ENCODE measurements at regions not wholly inside any gene's neighbourhood (a gene's known extent, or its start where the extent isn't known, plus 50 kb on each side); places are given as distances from the start of the nearest gene placed in this dataset.
"Not testable (repeated sequence)": the region's sequence is repeated elsewhere in the genome, so short reads cannot be mapped to it uniquely, and the experiment has no call there.

GRCh38 chr5:50501491-50502228, 60.6 kb upstream of the EMB start:
- no peak for DNase-seq (ENCODE audit: low read depth, low spot score)

DNA sequence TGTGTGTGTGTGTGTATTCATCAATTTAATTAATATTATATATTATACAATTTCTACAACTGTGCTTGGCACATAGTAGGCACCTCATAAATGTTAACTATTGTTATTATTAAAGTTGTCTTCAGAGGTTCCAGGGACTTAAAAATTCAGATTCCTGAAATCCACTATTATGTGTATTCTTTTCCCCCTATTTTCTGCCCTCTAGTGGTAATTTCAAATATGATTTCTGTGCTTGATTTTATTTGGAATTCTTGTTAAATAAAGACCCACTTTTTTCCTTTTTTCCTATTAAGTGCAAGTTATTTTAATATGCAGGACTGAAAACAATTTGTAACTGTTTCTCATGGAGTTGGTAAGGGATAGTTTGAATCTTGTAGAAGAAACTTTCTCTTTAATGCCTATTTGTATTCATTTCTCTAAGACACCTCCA, 72.0 kb upstream of the EMB start:
- not testable (repeated sequence) for DNase-seq (ENCODE audit: low read depth, low spot score); H3K27ac ChIP-seq

More at GRCh38 chr5:50501491-50502228, 60.6 kb upstream of the EMB start:
- no peak overlapping the region for H3K27ac ChIP-seq

- DNase-seq (ENCODE audit: low read depth, low spot score); H3K27ac ChIP-seq: not testable (repeated sequence)
Observed at GRCh38 chr5:50521060-50521459, 80.0 kb upstream of the EMB start.

GRCh38 chr5:50527514-50528060, 86.5 kb upstream of the EMB start:
- not testable (repeated sequence) for DNase-seq (ENCODE audit: low read depth, low spot score); H3K27ac ChIP-seq

DNA sequence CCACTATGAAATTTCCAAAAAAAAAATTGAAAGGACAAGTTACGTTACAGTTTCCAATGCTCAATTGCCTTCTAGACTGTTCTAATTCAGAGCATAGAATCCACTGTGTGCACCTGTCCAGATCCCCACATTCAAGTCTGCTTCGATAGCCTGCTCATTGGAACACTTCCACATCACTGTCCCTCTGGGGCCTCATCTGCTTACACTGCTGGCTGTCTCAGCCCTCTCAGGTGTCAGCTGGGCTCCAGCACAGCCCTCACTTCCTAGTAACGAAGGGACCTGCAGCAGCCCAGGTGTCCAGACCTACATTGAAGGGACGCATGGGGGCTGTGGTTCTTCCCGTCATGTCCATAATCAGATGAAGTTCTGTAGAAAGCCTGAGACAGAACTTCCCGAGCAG, 94.3 kb upstream of the EMB start:
- H3K27ac ChIP-seq: no peak overlapping the region
- no peak for DNase-seq (ENCODE audit: low read depth, low spot score)

DNA sequence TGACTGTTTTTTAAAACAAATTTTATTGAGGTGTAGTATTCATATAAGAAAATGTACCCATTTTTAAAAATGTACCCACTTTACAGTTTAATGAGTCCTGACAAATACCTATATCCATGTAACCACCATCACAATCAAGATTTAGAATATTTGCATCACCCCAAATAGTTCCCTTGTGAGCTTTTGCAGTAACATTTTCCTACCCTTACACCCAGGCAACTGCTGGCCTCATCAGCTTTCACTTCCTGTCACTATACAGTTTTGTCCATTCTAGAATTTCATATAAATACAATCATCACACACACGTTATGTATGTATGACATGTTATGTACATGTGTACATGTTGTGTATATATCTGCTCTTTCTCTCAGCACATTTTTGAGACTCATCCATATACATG, 96.4 kb upstream of the EMB start:
- not testable (repeated sequence) for DNase-seq (ENCODE audit: low read depth, low spot score); H3K27ac ChIP-seq

DNA sequence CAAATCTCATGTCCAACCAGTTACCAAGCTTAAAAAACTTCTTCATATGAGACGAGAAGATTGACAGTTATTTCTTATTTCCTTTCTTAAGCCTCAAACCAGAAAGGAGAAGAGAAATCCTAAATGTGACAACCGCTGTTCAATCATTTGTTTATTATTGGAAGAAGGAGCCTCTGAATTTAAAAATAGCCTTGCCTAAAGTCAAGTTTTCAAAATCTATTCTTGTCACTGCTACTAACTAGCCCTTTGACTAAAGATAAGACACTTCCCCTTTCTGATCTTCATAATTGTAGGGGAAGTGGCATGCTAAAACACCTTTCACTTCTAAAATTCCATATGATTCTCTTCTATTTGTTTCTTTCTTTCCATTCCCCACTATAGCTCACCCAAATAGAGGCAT, 106.2 kb upstream of the EMB start:
- H3K27ac ChIP-seq: no peak overlapping the region
- DNase-seq (ENCODE audit: low read depth, low spot score): no peak

GRCh38 chr5:50550267-50550666, 109.2 kb upstream of the EMB start:
- H3K27ac ChIP-seq: no peak overlapping the region
- DNase-seq (ENCODE audit: low read depth, low spot score): no peak

DNA sequence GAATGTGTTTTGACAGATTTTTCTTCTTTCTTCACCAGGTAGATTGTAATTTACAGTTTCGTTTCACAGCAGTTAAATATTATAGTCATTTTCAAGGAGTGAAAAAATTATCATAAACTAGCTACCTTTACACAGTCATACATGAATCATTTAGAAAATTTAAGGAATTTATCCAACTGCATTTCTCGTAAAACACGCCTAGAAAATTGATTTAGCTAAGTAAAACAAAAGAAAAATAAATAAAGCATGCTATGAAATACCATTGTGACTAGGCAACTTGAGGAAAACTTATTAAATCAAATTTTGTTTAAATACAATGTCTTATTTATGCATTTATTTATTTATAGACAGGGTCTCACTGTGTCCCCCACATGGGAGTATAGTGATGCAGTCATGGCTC, 109.9 kb upstream of the EMB start:
- no peak overlapping the region for H3K27ac ChIP-seq
- no peak for DNase-seq (ENCODE audit: low read depth, low spot score)

DNA sequence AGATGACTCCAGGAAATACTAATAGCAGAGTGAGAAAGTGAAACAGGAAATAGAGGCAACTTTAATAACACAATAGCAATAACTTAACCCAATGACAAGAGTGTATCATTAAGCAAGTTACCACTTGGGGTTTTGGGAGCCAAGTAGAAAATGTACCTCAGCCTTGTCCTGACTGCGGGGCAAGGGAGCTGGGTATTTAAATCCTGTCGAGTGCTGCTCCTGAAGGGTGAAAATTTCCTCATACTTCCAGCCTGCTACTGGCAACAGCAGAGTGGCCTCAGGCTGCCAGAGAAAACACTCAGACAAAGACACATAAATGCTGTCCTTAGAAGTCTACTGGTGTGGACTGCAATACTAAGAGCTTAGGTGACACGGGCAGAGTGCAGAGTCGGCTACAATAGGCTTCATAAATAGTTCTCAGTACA, 112.5 kb upstream of the EMB start:
- no peak overlapping the region for H3K27ac ChIP-seq
- DNase-seq (ENCODE audit: low read depth, low spot score): no peak

DNA sequence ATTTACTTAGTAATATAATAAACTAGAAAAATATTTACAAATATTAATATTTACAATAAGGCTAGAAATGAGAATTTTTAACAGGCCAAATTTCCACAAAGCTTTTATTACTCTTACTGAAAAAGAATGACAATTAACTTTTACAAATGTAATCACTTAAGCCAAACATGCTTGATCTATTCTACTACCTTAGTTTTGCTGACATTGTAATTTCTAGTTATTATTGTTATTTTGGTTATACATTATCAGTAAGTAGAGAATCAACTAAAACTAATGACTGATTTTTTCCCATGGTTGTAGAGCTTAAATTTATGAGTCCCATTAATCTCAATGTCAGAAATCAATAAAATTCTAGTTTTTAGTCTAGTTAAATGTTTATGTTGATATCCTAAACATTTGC, 107.8 kb upstream of the PARP8 start:
- H3K27ac ChIP-seq; DNase-seq (ENCODE audit: low read depth, low spot score): not testable (repeated sequence)

DNA sequence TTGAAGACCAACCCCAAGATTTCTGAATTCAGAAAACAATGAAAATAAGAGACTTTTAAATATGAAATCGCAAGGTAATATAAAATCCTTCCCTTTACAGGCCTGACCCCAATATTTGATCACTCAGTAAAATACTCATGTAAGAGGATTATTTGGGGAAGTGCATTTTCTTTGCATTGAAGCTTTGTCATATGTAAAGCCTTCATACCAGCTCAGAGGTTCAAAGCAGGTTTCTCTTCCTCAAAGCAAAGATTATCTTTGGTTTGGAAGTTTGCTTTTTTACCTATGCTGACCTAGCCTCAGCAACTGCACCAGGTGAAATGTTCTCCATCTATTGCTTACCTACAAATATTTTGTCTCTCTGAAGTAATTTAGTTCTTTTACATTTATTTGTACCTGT, 106.5 kb upstream of the PARP8 start:
- no peak for DNase-seq (ENCODE audit: low read depth, low spot score)
- H3K27ac ChIP-seq: no peak overlapping the region

- no peak for DNase-seq (ENCODE audit: low read depth, low spot score)
- no peak overlapping the region for H3K27ac ChIP-seq
Observed at GRCh38 chr5:50562694-50563093, 103.7 kb upstream of the PARP8 start.

DNA sequence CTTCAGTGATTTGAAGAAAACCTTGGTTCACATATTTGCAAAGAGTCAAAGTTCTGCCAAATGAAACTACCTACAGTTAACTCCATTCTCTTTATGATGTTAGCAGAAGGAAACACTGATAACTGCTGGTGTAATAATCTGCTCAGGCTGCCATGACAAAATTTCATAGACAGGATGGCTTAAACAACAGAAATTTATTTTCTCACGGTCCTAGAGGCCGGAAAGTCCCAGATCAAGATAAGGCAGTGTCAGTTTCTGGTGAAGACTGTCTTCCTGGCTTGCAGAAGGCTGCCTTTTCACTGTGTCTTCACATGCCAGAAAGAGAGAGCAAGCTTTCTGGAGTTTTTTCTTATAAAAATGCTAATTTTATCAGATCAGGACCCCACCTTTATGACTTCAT, 102.4 kb upstream of the PARP8 start:
- no peak overlapping the region for H3K27ac ChIP-seq
- DNase-seq (ENCODE audit: low read depth, low spot score): no peak

DNA sequence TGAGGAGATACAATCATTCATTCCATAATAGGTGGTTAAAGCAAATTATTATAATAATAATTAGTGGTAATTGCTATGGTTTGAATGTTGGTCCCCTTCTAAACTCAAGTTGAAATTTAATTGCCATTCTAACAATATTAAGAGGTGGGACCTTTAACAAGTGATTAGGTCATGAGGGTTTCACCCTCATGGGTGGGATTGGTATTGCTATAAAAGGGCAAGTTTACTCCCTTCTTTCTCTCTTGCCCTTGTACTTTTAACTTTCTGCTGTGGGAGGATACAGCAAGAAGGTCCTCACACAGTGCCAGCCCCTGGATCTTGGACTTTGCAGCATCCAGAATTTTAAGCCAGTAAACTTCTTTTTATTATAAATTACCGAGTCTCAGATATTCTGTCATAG, 101.9 kb upstream of the PARP8 start:
- DNase-seq (ENCODE audit: low read depth, low spot score): no peak
- no peak overlapping the region for H3K27ac ChIP-seq

DNA sequence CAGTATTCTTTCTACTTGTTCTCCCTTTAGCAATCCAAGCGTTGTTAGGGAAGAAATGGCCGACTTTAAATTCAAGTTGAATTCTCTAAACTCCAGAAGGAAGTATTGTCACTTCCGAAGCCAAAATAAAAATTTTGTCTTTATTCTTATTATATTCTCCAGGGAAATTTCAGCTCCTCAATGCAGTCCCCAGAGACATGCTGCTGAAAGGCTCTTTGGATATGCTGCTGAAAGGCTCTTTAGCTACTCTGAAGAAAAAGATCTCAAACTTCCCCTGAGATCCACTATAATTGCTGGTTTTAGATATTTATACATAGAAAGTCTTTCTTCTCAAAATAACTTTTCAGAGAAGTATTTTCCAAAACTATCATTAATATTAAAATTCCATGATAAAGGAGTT, 92.3 kb upstream of the PARP8 start:
- DNase-seq (ENCODE audit: low read depth, low spot score): no peak
- H3K27ac ChIP-seq: no peak overlapping the region

DNA sequence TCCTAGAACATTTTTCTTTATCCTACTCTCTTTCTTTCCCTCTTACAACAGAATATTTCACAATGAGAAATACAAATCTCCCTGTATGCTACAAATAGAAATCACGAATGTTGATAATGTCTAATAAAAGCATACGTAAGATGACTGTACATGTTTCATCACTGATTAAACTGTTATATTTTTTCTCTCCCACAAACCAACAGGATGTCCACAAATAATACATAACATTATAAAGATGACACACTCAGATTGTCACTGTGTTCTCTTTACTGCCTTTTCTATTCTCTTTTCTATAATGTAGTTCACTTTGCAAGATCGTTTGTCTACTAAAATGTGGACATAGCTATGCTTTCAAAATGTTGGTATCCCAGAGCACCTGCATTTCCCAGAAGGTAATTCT, 90.7 kb upstream of the PARP8 start:
- no peak overlapping the region for H3K27ac ChIP-seq
- no peak for DNase-seq (ENCODE audit: low read depth, low spot score)

DNA sequence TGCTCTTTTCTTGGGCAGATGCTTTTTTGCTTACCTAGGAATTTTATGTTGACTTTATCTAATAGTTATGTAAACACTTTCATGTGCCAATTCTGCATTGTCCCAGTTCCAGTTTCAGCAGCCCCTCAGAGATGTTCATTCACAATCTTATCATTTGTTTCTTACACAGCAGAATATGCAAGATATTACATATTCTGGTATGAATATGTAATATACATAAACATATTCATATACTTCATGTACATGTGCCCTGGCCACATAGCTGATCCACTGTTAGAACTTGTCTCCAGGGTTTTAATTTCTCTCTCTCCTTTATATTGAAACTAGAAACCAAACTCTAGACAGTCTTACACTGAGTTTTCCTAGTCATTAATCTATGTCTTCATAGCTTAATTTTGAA, 90.2 kb upstream of the PARP8 start:
- no peak for DNase-seq (ENCODE audit: low read depth, low spot score)
- H3K27ac ChIP-seq: no peak overlapping the region

DNA sequence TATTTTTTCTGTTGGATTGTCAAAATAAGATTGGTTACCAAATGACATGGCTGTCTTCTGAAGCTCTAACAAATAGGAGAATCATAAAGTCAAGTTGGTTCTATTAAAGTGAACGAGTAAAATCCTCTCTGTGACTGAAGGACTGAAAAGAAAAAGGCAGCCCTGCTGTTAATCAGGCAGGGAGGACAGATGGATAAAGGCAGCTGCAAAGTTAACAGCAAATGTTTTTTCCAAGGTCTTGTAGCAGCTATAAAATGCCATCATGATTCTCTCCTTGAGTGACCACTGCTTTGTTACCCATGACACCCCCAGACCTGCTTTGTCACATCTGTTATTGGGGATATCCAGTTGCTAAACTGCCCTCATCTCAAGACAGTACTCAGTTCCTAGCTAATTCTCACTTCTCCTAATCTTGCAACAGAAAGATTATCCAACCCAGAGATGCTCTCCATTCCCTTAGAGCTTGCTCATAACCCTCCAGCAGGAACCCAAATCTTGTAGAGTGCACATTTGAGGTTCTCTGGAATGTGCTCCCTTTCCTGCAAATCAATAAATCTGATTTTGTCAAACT, 89.7 kb upstream of the PARP8 start:
- no peak for DNase-seq (ENCODE audit: low read depth, low spot score)
- no peak overlapping the region for H3K27ac ChIP-seq

DNA sequence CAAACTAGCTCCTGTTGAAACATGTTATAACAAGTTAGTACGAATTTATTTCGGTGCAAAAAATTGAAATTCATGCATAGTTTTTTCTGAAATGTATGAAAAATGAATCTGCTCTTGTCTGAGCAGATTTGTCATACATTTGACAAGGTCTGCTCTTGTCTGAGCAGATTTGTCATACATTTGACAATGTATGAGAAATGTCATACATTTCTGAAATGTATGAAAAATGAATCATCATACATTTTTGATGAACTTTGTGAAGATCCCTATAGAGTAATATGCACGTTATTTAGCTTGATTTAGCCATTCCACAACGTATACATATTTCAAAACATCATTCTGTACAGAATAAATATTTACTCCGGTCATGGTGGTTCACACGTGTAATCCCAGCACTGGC, 85.9 kb upstream of the PARP8 start:
- no peak for DNase-seq (ENCODE audit: low read depth, low spot score)
- H3K27ac ChIP-seq: peak overlapping the region; percentile 23

- DNase-seq (ENCODE audit: low read depth, low spot score); H3K27ac ChIP-seq: not testable (repeated sequence)
Observed at GRCh38 chr5:50581845-50582244, 84.6 kb upstream of the PARP8 start.

- DNase-seq (ENCODE audit: low read depth, low spot score): no peak
- no peak overlapping the region for H3K27ac ChIP-seq
Observed at GRCh38 chr5:50582699-50583098, 83.7 kb upstream of the PARP8 start.

Measured in epithelial cell of prostate (primary cell).